Hepatocyte (in vitro differentiated cells): ENCODE measurements at regions not wholly inside any gene's neighbourhood (a gene's known extent, or its start where the extent isn't known, plus 50 kb on each side); places are given as distances from the start of the nearest gene placed in this dataset.

ENCODE experiments used
- EZH2 ChIP-seq: fragments of 200-600 bp; sonication (generic); IDR thresholded peaks from 2 replicates; pipeline ENCODE4 v1.6.1; 2016; ENCODE audit warnings: antibody characterized with exemption, mild to moderate bottlenecking, borderline replicate concordance
- EZH2phosphoT487 ChIP-seq: fragments of 200-600 bp; sonication (generic); IDR thresholded peaks from one replicate; pipeline ENCODE4 v1.6.1; 2018; ENCODE audit warnings: antibody characterized with exemption, mild to moderate bottlenecking, low read depth, moderate library complexity; ENCODE audit not compliant: unreplicated experiment, severe bottlenecking
- TF ChIP-seq, protein P1 (sequence below): fragments of 200-600 bp; sonication (generic); IDR thresholded peaks from 2 replicates; pipeline ENCODE4 v1.5.1; 2016; ENCODE audit warnings: antibody characterized with exemption, mild to moderate bottlenecking; ENCODE audit not compliant: poor library complexity

DNA sequence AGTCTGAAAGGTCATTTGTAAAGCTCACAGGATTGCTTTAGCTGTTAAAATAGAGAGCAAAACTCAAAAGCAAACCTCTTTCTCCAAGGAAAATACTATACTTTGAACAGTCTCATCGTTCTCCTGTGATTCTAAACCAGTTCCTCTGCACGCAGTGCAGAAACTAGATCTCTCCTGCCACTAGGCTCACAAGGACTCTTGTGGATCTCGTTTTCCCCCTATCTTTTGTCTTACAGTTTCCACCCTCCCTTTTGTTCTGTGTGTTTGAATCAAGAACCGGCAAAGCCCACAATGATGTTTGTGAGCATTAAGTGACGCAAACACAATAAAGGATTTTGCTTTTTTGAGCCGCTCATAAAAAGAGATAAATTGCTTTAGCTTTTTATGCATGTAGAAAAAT, 1103.5 kb upstream of the RBFOX1 start:
- TF ChIP-seq, protein P1, sequence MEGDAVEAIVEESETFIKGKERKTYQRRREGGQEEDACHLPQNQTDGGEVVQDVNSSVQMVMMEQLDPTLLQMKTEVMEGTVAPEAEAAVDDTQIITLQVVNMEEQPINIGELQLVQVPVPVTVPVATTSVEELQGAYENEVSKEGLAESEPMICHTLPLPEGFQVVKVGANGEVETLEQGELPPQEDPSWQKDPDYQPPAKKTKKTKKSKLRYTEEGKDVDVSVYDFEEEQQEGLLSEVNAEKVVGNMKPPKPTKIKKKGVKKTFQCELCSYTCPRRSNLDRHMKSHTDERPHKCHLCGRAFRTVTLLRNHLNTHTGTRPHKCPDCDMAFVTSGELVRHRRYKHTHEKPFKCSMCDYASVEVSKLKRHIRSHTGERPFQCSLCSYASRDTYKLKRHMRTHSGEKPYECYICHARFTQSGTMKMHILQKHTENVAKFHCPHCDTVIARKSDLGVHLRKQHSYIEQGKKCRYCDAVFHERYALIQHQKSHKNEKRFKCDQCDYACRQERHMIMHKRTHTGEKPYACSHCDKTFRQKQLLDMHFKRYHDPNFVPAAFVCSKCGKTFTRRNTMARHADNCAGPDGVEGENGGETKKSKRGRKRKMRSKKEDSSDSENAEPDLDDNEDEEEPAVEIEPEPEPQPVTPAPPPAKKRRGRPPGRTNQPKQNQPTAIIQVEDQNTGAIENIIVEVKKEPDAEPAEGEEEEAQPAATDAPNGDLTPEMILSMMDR: no peak
- no peak for TF ChIP-seq EZH2
- no peak for TF ChIP-seq EZH2phosphoT487
